Fibroblast of skin of right biceps (primary cell): ENCODE measurements at regions not wholly inside any gene's neighbourhood (a gene's known extent, or its start where the extent isn't known, plus 50 kb on each side); places are given as distances from the start of the nearest gene placed in this dataset.

Source experiments
- DNase-seq: peaks from one replicate; pipeline ENCODE4 v3.0.0-alpha.2; 2013

DNA sequence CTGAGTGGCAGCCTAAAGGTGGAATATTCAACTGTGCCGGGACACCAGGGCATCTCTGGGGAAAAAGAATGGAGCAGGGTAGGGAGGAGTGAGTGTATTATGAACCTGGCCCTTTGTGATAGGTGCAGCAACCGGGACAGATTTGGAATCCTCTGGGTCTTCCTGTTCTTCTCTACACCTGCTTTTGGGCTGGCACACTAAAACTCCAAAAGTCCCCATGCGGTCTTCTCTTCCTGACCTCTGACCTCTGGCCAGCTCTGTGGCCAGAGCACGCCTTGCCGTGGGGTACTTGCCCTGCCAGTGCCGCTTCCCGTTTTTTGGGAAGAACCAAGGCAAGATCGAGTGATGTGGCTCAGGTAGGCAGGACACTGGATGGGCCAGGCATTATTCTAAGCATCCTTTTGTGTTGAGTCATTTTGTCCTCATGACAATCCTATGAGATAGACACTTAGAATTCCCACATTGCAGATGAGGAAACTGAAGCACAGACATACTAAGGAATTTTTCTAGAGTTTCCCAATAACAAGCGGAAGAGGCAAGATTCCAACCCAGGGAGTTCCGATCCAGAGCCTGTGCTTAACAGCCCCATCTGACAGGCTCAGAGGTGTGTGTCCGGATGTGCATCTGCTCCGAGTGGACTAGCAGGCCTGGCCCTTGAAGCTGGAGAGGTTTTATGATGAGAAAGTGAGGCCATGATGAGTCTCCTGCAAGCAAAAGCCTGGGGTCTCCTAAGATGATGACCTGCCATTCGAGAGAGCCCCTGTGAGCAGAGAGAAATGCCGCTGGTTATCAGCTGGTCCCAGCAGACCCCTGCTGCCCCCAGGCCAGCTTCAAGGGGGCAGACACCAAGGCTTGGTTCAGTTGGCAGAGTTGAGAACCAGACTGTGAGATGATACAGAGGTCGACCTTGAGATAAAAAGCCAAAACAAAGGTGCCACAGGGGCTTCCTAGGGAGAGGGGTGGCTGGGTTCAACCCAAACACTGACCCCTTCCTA is 67.9 kb upstream of the ESRRB start:
- DNase-seq = peak; percentile 16

DNA sequence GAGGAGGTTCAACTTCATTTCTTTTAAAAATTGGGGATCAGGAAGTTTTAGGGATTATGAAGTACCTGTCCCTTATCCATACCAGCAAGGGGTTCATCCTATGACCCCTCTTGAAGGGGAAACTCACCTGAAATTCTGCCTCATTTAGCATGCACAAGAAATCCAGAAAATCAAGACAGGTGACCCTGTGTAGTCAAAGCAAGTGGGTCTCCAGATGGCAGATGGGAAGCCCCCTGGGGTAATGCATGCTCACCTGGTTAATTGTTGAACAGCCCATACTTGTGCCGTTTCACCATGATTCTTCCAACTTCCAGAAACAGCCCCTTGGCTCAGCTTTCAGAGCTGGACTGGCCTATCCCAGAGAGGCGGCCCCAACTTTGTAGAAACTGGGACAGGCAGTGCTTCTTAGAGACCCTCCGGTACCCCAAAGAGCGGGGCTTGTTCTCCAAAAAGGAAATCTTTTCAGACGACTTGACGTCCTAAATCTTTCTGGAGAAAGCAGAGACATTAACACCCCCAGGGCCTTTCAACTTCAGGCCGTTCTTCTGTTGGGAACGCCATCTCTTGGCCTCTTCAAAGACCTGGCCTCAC is 66.3 kb upstream of the ESRRB start:
- DNase-seq = no peak

GRCh38 chr14:76311079-76311758 is 64.7 kb upstream of the ESRRB start:
- DNase-seq = no peak

GRCh38 chr14:76312821-76313220 is 63.1 kb upstream of the ESRRB start:
- no peak for DNase-seq

GRCh38 chr14:76313303-76313702 is 62.6 kb upstream of the ESRRB start:
- DNase-seq = no peak

GRCh38 chr14:76313852-76314251 is 62.1 kb upstream of the ESRRB start:
- DNase-seq = no peak

DNA sequence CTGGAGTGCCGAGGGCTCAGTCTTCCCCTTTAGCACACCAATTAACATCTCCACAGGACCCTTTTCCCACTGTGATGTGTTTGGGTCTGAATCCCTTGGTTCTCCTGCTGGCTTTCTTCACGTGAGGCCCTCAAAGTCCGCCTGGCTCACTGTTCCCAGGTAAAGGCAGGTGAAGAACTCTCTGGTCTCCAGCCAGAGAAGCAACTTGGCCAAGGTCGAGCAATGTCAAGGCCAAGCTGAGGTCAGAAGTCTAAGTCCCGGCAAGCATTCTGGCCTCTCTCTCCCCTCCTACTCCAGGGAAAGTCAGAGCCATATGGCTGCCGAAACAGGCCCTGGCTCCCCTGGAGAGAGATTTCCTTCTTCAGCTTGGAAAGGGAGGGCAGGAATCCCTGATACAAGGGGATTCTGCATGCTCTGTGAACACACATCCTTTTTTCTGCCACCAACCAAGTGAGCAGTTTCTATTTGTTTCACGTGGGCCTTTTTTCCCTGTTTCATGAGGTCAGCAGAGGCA is 61.4 kb upstream of the ESRRB start:
- DNase-seq = no peak

DNA sequence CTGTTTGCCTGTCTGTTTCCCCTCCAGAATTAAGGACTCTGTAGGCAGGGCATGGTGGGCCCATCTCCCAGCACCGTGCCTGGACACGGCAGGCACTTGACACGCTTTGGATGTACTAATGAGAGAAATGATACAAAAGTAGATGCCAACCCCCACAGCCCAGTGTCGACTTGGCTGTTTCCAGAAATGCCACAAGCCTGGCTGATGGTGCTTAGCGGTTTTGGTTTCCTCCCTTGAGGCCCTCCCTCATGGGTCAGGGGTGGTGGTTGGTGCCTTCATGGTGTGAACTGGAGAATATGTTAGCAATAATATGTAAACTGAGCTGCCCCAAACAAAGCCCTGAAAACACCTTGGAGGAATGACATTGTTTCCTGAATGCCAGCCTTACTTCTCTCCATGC is 55.5 kb upstream of the ESRRB start:
- DNase-seq = no peak

GRCh38 chr14:76320975-76321374 is 55.0 kb upstream of the ESRRB start:
- DNase-seq = no peak

DNA sequence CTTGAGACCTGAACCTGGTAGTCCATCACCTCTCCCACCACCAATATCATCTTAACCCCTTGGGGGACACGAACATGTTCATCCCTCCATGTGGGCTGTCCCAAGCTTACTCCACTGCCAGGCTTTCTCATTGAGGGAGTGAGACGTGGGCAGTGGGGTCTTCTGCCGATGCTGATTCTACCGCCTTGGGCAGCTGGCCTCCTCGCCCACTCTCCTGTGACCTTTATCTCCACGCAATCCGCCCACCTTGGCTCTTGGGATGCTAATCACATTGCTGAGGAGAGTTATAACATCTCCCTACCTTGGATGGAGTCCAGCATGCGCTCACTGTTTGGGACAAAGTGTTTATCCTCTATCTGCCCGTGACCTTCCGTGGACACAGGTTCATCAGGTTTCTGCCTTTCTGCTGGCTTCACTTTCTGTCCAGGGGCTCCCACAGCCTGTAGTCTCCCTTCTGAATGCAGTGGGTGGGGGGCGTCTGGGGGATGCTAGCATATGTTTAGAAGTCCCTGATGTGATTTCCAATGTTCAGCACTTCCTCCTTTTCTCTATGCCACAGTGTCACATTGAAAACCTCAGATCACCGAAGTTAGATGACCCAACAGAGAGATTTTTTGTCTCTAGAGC is 53.2 kb upstream of the ESRRB start:
- no peak for DNase-seq

DNA sequence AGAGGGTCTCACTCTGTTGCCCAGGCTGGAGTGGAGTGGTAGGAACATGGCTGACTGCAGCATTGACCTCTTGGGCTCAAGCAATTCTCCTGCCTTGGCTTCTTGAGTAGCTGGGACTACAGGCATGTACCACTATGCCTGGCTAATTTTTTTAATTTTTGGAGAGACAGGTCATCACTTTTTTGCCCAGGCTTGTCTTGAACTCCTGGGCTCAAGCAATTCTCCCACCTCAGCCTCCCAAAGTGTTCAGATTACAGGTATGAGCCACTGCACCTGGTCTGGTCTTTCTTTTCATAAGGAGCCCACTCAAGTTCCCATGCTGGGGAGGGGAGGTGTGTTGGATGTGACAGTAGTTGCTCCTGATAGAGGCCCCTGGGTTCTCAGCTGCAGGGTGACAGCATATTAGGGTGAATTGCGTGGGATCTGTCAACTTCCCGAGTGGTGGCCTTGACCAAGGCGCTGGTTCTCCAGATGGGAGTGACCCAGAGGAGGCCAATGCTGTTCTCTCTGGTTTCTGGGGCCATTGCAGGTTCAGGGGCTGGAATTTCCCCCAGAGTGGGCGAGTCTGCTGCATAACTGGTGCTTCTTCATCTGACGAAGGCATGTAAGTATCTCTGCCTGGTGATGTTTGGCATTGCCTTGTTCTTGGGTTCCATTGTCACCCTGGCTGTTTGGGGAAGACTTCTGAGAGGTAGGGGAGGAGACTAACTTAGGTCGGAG is 52.4 kb upstream of the ESRRB start:
- DNase-seq = no peak

DNA sequence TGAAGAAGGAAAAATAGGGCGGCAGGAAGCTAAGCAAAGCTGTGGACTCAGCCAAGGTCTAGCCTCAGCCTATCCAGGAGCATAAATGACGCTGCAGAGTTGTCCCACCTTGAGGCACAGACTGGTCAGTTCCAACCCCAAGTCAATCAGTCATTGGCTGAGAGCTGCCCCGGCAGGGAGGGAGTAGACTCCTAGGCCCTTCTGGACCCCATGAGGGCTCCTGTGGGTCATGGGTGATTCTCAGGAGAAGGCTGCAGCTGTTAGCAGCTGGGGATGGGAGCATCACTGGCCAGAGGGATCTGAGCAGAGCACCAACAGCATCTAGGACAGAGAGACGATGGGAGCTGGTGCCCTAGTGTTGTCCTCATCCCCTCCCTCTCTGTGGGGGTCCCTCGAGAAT is 51.8 kb upstream of the ESRRB start:
- no peak for DNase-seq
